ENCODE measurements at regions not wholly inside any gene's neighbourhood (a gene's known extent, or its start where the extent isn't known, plus 50 kb on each side); places are given as distances from the start of the nearest gene placed in this dataset.

DNA sequence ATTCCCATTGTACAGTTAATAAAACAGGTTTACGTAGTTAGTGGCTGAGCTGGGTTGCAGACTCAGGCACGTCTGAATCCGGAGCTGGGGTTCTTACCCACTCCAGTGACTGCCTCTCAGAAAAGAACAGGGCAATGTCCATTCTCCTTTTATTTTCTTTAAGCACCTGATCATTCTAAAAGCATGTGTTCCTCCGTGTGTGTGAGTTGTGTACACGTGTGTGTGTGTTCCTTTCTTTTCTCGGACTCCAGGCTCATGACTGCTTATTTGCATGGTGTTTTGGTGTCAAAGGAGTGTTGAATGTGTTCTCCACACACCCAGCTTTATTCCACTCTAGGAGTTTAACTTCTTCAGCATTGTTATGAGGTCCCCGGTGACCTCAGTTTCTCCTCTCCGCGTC lies 260.1 kb downstream of the SNX10 start:
- peak overlapping the region; percentile 27 for H3K4me2 ChIP-seq (ENCODE audit: low read depth, low read length, poor library complexity, severe bottlenecking)
- no peak overlapping the region for H2AFZ ChIP-seq (ENCODE audit: low read length)
- no peak for TF ChIP-seq EZH2phosphoT487 (IDR thresholded peaks at IDR 0.05; ENCODE audit: borderline replicate concordance)
- TF ChIP-seq, protein P1, sequence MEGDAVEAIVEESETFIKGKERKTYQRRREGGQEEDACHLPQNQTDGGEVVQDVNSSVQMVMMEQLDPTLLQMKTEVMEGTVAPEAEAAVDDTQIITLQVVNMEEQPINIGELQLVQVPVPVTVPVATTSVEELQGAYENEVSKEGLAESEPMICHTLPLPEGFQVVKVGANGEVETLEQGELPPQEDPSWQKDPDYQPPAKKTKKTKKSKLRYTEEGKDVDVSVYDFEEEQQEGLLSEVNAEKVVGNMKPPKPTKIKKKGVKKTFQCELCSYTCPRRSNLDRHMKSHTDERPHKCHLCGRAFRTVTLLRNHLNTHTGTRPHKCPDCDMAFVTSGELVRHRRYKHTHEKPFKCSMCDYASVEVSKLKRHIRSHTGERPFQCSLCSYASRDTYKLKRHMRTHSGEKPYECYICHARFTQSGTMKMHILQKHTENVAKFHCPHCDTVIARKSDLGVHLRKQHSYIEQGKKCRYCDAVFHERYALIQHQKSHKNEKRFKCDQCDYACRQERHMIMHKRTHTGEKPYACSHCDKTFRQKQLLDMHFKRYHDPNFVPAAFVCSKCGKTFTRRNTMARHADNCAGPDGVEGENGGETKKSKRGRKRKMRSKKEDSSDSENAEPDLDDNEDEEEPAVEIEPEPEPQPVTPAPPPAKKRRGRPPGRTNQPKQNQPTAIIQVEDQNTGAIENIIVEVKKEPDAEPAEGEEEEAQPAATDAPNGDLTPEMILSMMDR (conservative IDR thresholded peaks at IDR 0.05; ENCODE audit: low read length): no peak
- H3K4me1 ChIP-seq (ENCODE audit: insufficient read depth, low read length, poor library complexity, severe bottlenecking): peaks cover 87% of the 10 kb centered on the region
- no peaks in the 10 kb centered on the region for H3K36me3 ChIP-seq (ENCODE audit: insufficient read depth, low read length)
- H3K9ac ChIP-seq (ENCODE audit: low read depth, low read length, poor library complexity, severe bottlenecking): peak overlapping the region; percentile 53
- no peaks in the 10 kb centered on the region for H3K9me3 ChIP-seq (ENCODE audit: insufficient read depth, low read depth, low read length)
- no peaks in the 10 kb centered on the region for H3K27me3 ChIP-seq (ENCODE audit: insufficient read depth, low read length, poor library complexity, severe bottlenecking)
- H3K9me2 ChIP-seq (replicated peaks; ENCODE audit: low read depth, low read length): no peaks in the 10 kb centered on the region
- no peaks in the 10 kb centered on the region; the same call in 1 of the 2 replicates for H3K79me2 ChIP-seq (ENCODE audit: insufficient read depth, low read length)
- H3F3A ChIP-seq (ENCODE audit: low read depth): 0 out of 2 replicates have a peak, but pooled peaks cover 6% of the 10 kb centered on the region
- H3K4me3 ChIP-seq (ENCODE audit: low read length, poor library complexity, severe bottlenecking): peak overlapping the region; percentile 3
- H4K20me1 ChIP-seq (ENCODE audit: insufficient read depth, low read length, poor library complexity, severe bottlenecking): no peaks in the 10 kb centered on the region

DNA sequence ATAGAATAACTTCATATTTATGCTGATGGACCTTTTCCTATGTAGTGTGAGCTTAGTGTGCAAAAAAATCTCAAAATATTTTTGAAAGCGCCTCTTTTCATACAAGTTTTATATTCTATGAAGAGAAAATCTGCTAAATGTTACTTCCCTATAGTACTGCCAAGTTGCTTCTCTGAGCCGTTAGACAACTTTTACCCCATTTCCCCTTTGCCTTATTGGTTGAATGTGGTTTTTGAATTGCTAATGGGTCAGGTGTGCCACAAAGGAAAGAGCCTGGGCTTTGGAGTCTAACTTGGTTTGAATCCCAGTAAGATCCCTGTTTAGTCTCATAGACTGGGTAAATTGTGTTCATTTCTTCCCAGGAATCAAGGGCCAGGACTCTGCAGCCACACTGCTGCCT lies 261.5 kb downstream of the SNX10 start:
- peak overlapping the region; percentile 31 for H3K4me2 ChIP-seq (ENCODE audit: low read depth, low read length, poor library complexity, severe bottlenecking)
- H2AFZ ChIP-seq (ENCODE audit: low read length): no peak overlapping the region; the same call in 1 of the 2 replicates
- H3K27me3 ChIP-seq (ENCODE audit: insufficient read depth, low read length, poor library complexity, severe bottlenecking): no peaks in the 10 kb centered on the region
- no peaks in the 10 kb centered on the region for H3K36me3 ChIP-seq (ENCODE audit: insufficient read depth, low read length)
- H3K9ac ChIP-seq (ENCODE audit: low read depth, low read length, poor library complexity, severe bottlenecking): peak overlapping the region; percentile 53
- H3K79me2 ChIP-seq (ENCODE audit: insufficient read depth, low read length): no peaks in the 10 kb centered on the region; the same call in 1 of the 2 replicates
- H3K4me1 ChIP-seq (ENCODE audit: insufficient read depth, low read length, poor library complexity, severe bottlenecking): peaks cover 83% of the 10 kb centered on the region
- TF ChIP-seq EZH2phosphoT487 (IDR thresholded peaks at IDR 0.05; ENCODE audit: borderline replicate concordance): no peak
- TF ChIP-seq, protein P1 (conservative IDR thresholded peaks at IDR 0.05; ENCODE audit: low read length): no peak
- no peaks in the 10 kb centered on the region for H3K9me3 ChIP-seq (ENCODE audit: insufficient read depth, low read depth, low read length)
- no peaks in the 10 kb centered on the region for H4K20me1 ChIP-seq (ENCODE audit: insufficient read depth, low read length, poor library complexity, severe bottlenecking)
- peak overlapping the region; percentile 15 for H3K4me3 ChIP-seq (ENCODE audit: low read length, poor library complexity, severe bottlenecking)
- no peaks in the 10 kb centered on the region for H3K9me2 ChIP-seq (replicated peaks; ENCODE audit: low read depth, low read length)
- H3F3A ChIP-seq (ENCODE audit: low read depth): 0 out of 2 replicates have a peak, but pooled peaks cover 6% of the 10 kb centered on the region

DNA sequence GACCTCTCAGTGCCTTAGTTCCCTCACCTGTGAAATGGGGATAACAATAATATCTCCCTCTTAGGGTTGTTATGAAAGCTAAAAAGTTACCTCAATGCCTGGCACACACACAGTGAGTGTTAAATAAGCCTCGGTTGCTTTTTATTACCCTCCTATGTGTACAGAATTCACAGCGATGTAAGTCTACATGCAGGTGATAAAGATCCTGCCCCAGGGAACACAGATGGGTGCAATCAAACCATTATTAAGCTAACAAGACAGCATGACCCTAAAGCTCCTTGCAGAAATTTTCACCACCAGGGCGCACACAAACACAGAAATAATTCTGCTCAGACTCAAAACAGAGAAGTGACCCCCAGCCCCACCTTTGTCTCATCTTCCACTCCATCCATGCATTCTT lies 261.9 kb downstream of the SNX10 start:
- Histone ChIP-seq H3K27me3 (ENCODE audit: insufficient read depth, low read length, poor library complexity, severe bottlenecking) (no peaks in the 10 kb centered on the region), H3K79me2 (ENCODE audit: insufficient read depth, low read length) (no peaks in the 10 kb centered on the region; the same call in 1 of the 2 replicates), H3K9ac (ENCODE audit: low read depth, low read length, poor library complexity, severe bottlenecking) (peak overlapping the region; percentile 53), H3K4me3 (ENCODE audit: low read length, poor library complexity, severe bottlenecking) (peak overlapping the region; percentile 15), H3K36me3 (ENCODE audit: insufficient read depth, low read length) (no peaks in the 10 kb centered on the region), H3K4me2 (ENCODE audit: low read depth, low read length, poor library complexity, severe bottlenecking) (peak overlapping the region; percentile 31), H2AFZ (ENCODE audit: low read length) (no peak overlapping the region), H4K20me1 (ENCODE audit: insufficient read depth, low read length, poor library complexity, severe bottlenecking) (no peaks in the 10 kb centered on the region), H3K4me1 (ENCODE audit: insufficient read depth, low read length, poor library complexity, severe bottlenecking) (peaks cover 78% of the 10 kb centered on the region), H3K9me3 (ENCODE audit: insufficient read depth, low read depth, low read length) (no peaks in the 10 kb centered on the region), H3K9me2 (replicated peaks; ENCODE audit: low read depth, low read length) (no peaks in the 10 kb centered on the region), H3F3A (ENCODE audit: low read depth) (0 out of 2 replicates have a peak, but pooled peaks cover 6% of the 10 kb centered on the region)
- TF ChIP-seq EZH2phosphoT487 (IDR thresholded peaks at IDR 0.05; ENCODE audit: borderline replicate concordance): no peak
- TF ChIP-seq, protein P1 (conservative IDR thresholded peaks at IDR 0.05; ENCODE audit: low read length): peak; percentile 37
